Muscle of leg (tissue), 3 donors: ENCODE measurements at regions not wholly inside any gene's neighbourhood (a gene's known extent, or its start where the extent isn't known, plus 50 kb on each side); places are given as distances from the start of the nearest gene placed in this dataset.
"Not testable (repeated sequence)": the region's sequence is repeated elsewhere in the genome, so short reads cannot be mapped to it uniquely, and the experiment has no call there.

Experiments
- DNase-seq: peaks from one replicate; pipeline ENCODE4 v3.0.0; 2013
- H3K27ac ChIP-seq: one replicate; pipeline ENCODE4 v1.5.1; 2013; ENCODE audit warnings: mild to moderate bottlenecking, low read length, control low read depth
- H3K27me3 ChIP-seq: one replicate; pipeline ENCODE4 v1.6.1; 2013; ENCODE audit warnings: low read length; ENCODE audit not compliant: control insufficient read depth, insufficient read depth
- H3K36me3 ChIP-seq: one replicate; pipeline ENCODE4 v1.6.1; 2013; ENCODE audit warnings: low read length; ENCODE audit not compliant: control insufficient read depth, insufficient read depth
- H3K4me1 ChIP-seq: one replicate; pipeline ENCODE4 v1.6.1; 2013; ENCODE audit warnings: low read length; ENCODE audit not compliant: control insufficient read depth, insufficient read depth
- H3K4me3 ChIP-seq: one replicate; pipeline ENCODE4 v1.5.1; 2013; ENCODE audit warnings: low read length, control low read depth
- H3K9me3 ChIP-seq: replicated peaks from 2 replicates; pipeline ENCODE4 v1.6.1; 2013; ENCODE audit warnings: low read depth, low read length; ENCODE audit not compliant: control insufficient read depth
- WGBS: methylation state at CpG from one replicate; pipeline ENCODE4 v1.1.5; 2013; ENCODE audit warnings: missing lambda C conversion rate; ENCODE audit not compliant: insufficient coverage; 5-methylcytosine and 5-hydroxymethylcytosine counted together

GRCh38 chr5:12636209-12636608, 732.0 kb upstream of the CTNND2 start:
- WGBS: 70% methylated on average over 4 of the region's 5 CpGs
- no peak for DNase-seq
- H3K36me3 ChIP-seq: no peaks in the 10 kb centered on the region
- peaks cover 2% of the 10 kb centered on the region for H3K9me3 ChIP-seq
- no peaks in the 10 kb centered on the region for H3K27me3 ChIP-seq
- no peak overlapping the region for H3K4me3 ChIP-seq
- no peaks in the 10 kb centered on the region for H3K4me1 ChIP-seq
- H3K27ac ChIP-seq: no peak overlapping the region

- 96% methylated on average over 5 of the region's 5 CpGs for WGBS
- Histone ChIP-seq H3K4me3 (no peak overlapping the region), H3K9me3 (peaks cover 11% of the 10 kb centered on the region)
Observed at GRCh38 chr5:12626556-12626955, 722.3 kb upstream of the CTNND2 start.

GRCh38 chr5:12625667-12626263, 721.5 kb upstream of the CTNND2 start:
- Histone ChIP-seq H3K4me1 (no peaks in the 10 kb centered on the region), H3K27me3 (no peaks in the 10 kb centered on the region), H3K36me3 (no peaks in the 10 kb centered on the region), H3K27ac (no peak overlapping the region), H3K4me3 (no peak overlapping the region), H3K9me3 (peaks cover 11% of the 10 kb centered on the region)
- 100% methylated on average over 3 of the region's 8 CpGs for WGBS
- DNase-seq: no peak

More at GRCh38 chr5:12626556-12626955, 722.3 kb upstream of the CTNND2 start:
- DNase-seq: no peak
- no peaks in the 10 kb centered on the region for H3K36me3 ChIP-seq
- H3K27ac ChIP-seq: no peak overlapping the region
- no peaks in the 10 kb centered on the region for H3K27me3 ChIP-seq
- no peaks in the 10 kb centered on the region for H3K4me1 ChIP-seq

GRCh38 chr5:12624776-12625560, 720.7 kb upstream of the CTNND2 start:
- no peak for DNase-seq
- no peaks in the 10 kb centered on the region for H3K36me3 ChIP-seq
- H3K27ac ChIP-seq: no peak overlapping the region
- no peaks in the 10 kb centered on the region for H3K27me3 ChIP-seq
- no peaks in the 10 kb centered on the region for H3K4me1 ChIP-seq
- 83% methylated on average over 1 of the region's 4 CpGs for WGBS
- no peak overlapping the region for H3K4me3 ChIP-seq
- H3K9me3 ChIP-seq: peaks cover 11% of the 10 kb centered on the region

GRCh38 chr5:12623408-12623807, 719.2 kb upstream of the CTNND2 start:
- 25% methylated on average over 1 of the region's 1 CpG for WGBS
- Histone ChIP-seq H3K27ac (no peak overlapping the region), H3K27me3 (no peaks in the 10 kb centered on the region), H3K4me3 (no peak overlapping the region), H3K36me3 (no peaks in the 10 kb centered on the region), H3K9me3 (peaks cover 13% of the 10 kb centered on the region), H3K4me1 (no peaks in the 10 kb centered on the region)
- peak; percentile 38 for DNase-seq

GRCh38 chr5:12616093-12616492, 711.8 kb upstream of the CTNND2 start:
- Histone ChIP-seq H3K4me1 (no peaks in the 10 kb centered on the region), H3K27ac (no peak overlapping the region), H3K36me3 (no peaks in the 10 kb centered on the region), H3K4me3 (no peak overlapping the region), H3K27me3 (no peaks in the 10 kb centered on the region), H3K9me3 (peaks cover 16% of the 10 kb centered on the region)
- no peak for DNase-seq
- no CpG with 5 or more reads among the region's 4 CpGs for WGBS

GRCh38 chr5:12615141-12615820, 711.0 kb upstream of the CTNND2 start:
- H3K27me3 ChIP-seq: no peaks in the 10 kb centered on the region
- H3K4me1 ChIP-seq: no peaks in the 10 kb centered on the region
- H3K27ac ChIP-seq: no peak overlapping the region
- 100% methylated on average over 1 of the region's 3 CpGs for WGBS
- no peak for DNase-seq
- H3K9me3 ChIP-seq: peaks cover 16% of the 10 kb centered on the region
- H3K36me3 ChIP-seq: no peaks in the 10 kb centered on the region
- no peak overlapping the region for H3K4me3 ChIP-seq

GRCh38 chr5:12614608-12615007, 710.4 kb upstream of the CTNND2 start:
- Histone ChIP-seq H3K27me3 (no peaks in the 10 kb centered on the region), H3K4me3 (no peak overlapping the region), H3K36me3 (no peaks in the 10 kb centered on the region), H3K27ac (no peak overlapping the region), H3K4me1 (no peaks in the 10 kb centered on the region), H3K9me3 (peaks cover 18% of the 10 kb centered on the region)
- no peak for DNase-seq
- 80% methylated on average over 1 of the region's 1 CpG for WGBS

- DNase-seq: no peak
- Histone ChIP-seq H3K9me3 (peaks cover 19% of the 10 kb centered on the region), H3K27ac (no peak overlapping the region), H3K4me3 (no peak overlapping the region), H3K27me3 (no peaks in the 10 kb centered on the region), H3K36me3 (no peaks in the 10 kb centered on the region), H3K4me1 (no peaks in the 10 kb centered on the region)
Observed at GRCh38 chr5:12611132-12611531, 706.9 kb upstream of the CTNND2 start.

GRCh38 chr5:12607817-12608216, 703.6 kb upstream of the CTNND2 start:
- H3K36me3 ChIP-seq, H3K27ac ChIP-seq, H3K27me3 ChIP-seq, DNase-seq, H3K4me1 ChIP-seq, H3K4me3 ChIP-seq: not testable (repeated sequence)
- H3K9me3 ChIP-seq: peaks cover 10% of the 10 kb centered on the region
- no CpG with 5 or more reads among the region's 2 CpGs for WGBS
